GM18861 (cell line): ENCODE measurements at regions not wholly inside any gene's neighbourhood (a gene's known extent, or its start where the extent isn't known, plus 50 kb on each side); places are given as distances from the start of the nearest gene placed in this dataset.
"Not testable (repeated sequence)": the region's sequence is repeated elsewhere in the genome, so short reads cannot be mapped to it uniquely, and the experiment has no call there.

Experiments
- ATAC-seq: cut with Tn5 transposase; IDR thresholded peaks from one replicate; pipeline ENCODE4 v1.9.1; 2021; ENCODE audit not compliant: unreplicated experiment

- ATAC-seq: no peak
Observed at GRCh38 chr14:56419750-56420149, 159.8 kb upstream of the TMEM260 start.

DNA sequence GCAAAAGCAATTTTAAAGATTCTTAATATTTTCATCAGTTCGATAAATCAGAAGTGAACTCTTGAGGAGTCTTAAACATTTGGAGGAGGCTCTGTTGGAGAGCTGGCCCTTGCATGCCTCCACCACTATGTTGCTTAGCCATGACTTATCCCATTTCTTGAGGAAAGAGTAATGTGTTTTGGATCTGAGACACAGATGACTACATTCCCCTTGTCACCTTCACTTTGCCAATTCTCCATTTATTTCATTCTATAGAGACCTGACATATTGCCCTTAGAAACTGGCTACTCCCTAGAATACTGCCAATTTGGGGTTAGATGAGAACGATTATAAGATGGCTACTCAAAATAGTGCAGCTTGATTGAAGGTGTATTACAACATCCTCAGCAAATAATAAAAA lies 157.4 kb upstream of the TMEM260 start:
- ATAC-seq: no peak

GRCh38 chr14:56422703-56423213 lies 156.8 kb upstream of the TMEM260 start:
- no peak for ATAC-seq

- ATAC-seq: no peak
Observed at GRCh38 chr14:56423544-56423943, 156.1 kb upstream of the TMEM260 start.

- ATAC-seq: no peak
Observed at GRCh38 chr14:56431013-56431412, 148.6 kb upstream of the TMEM260 start.

DNA sequence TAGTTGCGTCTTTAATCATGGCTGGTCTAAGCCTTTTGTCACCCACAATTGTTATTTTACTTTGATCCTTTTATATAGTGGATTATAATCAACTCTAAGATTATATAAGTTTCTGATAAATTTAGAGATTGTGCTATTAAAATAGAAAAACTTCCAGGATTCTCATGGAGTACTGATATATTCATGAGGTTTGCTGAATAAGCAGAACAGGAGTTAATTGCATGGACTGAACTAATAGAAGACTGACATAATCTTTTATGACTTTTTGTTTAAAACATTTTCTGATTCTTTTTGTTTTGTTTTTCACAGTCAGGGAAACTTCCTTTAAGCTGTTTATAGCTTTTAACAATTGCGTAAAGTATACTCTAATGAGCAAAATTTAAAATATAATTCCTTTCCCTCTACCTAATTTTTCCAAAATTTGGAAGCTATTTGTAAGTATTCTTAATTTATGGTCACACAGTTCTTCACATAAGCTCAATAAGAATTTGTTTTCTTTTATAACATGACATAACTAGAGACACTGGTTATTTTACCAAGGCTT lies 129.9 kb upstream of the TMEM260 start:
- ATAC-seq: no peak

- no peak for ATAC-seq
Observed at GRCh38 chr14:56452940-56453339, 126.7 kb upstream of the TMEM260 start.

DNA sequence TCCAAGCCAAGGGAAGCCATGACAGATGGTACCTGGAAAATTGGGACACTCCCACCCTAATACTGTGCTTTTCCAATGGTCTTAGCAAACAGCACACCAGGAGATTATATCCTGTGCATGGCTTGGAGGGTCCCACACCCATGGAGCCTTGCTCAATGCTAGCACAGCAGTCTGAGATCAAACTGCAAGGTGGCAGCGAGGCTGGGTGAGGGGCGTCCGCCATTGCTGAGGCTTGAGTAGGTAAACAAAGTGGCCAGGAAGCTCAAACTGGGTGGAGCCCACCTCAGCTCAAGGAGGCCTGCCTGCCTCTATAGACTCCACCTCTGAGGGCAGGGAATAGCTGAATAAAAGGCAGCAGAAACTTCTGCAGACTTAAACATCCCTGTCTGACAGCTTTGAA lies 124.9 kb upstream of the TMEM260 start:
- ATAC-seq: not testable (repeated sequence)

GRCh38 chr14:56460469-56460868 lies 119.1 kb upstream of the TMEM260 start:
- ATAC-seq: no peak

DNA sequence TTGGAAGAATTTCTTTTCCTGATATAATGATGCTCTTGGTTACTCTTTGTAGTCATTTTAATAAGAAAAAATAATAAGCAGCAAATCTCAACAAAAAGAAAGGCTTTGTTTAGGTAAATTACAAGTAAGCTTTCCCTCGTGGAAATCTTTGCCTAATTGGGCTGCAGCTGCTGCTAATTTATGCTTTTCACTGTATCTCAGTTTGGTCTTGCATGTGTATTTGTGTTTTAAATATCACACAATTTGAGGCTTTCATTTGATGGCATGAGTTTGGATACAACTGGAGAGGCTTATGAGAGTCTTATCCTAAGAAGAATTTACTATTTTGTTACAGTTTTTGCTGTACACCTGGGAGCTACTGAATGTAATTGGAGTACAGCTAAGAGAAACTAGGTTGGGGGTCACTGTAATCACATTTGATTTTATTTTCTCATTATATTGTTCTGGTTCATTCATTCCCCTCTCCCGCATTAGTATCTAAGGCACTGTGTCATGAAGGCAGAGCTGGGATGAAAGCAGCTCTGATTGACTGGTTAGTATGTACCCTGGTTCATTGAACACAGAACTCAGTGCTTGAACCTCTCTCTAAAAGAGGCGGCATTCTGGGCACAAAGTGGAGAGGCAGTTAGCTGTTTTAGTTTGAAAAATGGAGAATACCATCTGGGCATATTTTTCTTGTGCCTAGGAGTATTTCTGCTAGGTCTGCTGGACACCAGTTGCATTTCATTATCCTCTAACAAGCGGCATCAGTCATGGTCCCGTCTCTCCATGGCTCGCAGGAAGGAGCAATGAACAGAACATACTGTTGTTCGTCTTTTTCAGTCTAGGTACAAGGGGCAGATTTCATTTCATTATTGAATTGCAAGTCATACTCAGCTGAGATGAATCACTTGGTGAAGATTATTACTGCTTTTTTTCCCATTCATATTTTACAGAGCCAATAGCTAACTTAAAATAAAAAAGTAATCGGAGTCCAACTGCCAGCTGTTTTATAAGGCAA lies 118.0 kb upstream of the TMEM260 start:
- no peak for ATAC-seq

- ATAC-seq: no peak
Observed at GRCh38 chr14:56463271-56463890, 116.2 kb upstream of the TMEM260 start.

GRCh38 chr14:56471056-56471455 lies 108.5 kb upstream of the TMEM260 start:
- no peak for ATAC-seq

GRCh38 chr14:56474419-56475022 lies 105.1 kb upstream of the TMEM260 start:
- ATAC-seq: no peak

GRCh38 chr14:56482310-56482911 lies 97.2 kb upstream of the TMEM260 start:
- ATAC-seq: no peak

GRCh38 chr14:56487090-56487667 lies 92.4 kb upstream of the TMEM260 start:
- no peak for ATAC-seq

- ATAC-seq: no peak
Observed at GRCh38 chr14:56487761-56488160, 91.8 kb upstream of the TMEM260 start.

DNA sequence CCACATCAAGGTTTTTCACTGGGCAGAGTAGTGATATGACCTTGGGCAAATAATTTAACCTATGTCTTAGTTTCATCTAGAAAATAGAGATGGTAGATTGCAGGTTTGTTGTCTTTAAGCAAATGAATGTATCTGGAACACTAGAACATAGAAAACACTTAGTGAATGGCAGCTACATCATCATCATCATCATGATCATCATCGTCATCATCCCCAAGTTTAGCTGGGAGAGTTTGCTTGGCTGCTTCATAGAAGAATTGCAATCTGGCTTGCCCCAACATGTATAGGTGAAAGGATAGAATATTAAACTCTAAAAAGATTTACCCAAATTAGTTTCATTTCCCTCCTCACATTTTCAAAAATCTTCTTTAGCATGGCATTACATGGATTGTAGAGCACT lies 91.3 kb upstream of the TMEM260 start:
- no peak for ATAC-seq

GRCh38 chr14:56490379-56490778 lies 89.2 kb upstream of the TMEM260 start:
- no peak for ATAC-seq

GRCh38 chr14:56491299-56492285 lies 88.0 kb upstream of the TMEM260 start:
- ATAC-seq: peak; percentile 76
